GM12891 (cell line): ENCODE measurements at regions not wholly inside any gene's neighbourhood (a gene's known extent, or its start where the extent isn't known, plus 50 kb on each side); places are given as distances from the start of the nearest gene placed in this dataset.

ENCODE experiments used
- PAX5 ChIP-seq: IDR thresholded peaks from 2 replicates; pipeline ENCODE4 v1.6.1; 2011; ENCODE audit warnings: low read length, moderate library complexity, mild to moderate bottlenecking; ENCODE audit not compliant: insufficient read depth, severe bottlenecking
- POLR2A ChIP-seq: IDR thresholded peaks from 2 replicates; pipeline ENCODE4 v1.6.1; 2011; ENCODE audit warnings: low read depth, low read length, control low read depth
- POLR2AphosphoS5 ChIP-seq: IDR thresholded peaks from 2 replicates; pipeline ENCODE4 v1.6.1; 2011; ENCODE audit warnings: low read depth, low read length, control low read depth
- SPI1 ChIP-seq: IDR thresholded peaks from 2 replicates; pipeline ENCODE4 v1.6.1; 2011; ENCODE audit warnings: low read depth, low read length, control low read depth
- TAF1 ChIP-seq: IDR thresholded peaks from 2 replicates; pipeline ENCODE4 v1.6.1; 2011; ENCODE audit warnings: low read depth, low read length, control low read depth

DNA sequence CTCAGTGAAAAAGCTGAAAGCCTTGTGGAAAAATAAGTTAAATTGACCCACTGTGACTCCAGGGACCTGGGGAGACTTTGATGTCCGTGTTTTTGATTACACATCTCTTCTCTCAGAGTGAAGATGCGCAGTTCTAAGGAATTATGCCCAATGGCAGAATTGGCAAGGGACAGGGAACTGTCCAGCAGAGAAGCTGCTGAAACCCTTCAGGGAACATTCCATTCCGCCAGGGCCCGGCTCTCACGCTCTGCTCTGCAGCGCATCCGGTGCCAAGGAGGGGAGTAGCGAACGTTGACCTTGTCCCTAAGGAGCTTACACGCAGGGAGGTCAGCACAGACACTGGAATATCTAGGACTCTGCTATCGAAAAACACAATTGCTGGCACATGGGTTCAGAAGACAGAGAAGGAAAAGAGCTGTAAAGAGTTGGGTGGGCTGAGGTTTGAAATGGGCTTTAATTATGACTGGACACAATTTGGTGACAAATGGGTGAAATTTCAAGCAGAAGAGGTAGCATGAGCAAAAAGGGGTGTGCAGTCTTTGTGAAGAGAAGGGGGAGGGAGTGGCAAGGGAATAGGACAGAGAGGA is 64.5 kb upstream of the B3GAT1 start:
- TF ChIP-seq SPI1 (no peak), POLR2A (no peak), POLR2AphosphoS5 (no peak), PAX5 (no peak), TAF1 (no peak)
